Activated CD4-positive, alpha-beta memory T cell treated with anti-CD3 and anti-CD28 coated beads for 36 hours (primary cell): ENCODE measurements at regions not wholly inside any gene's neighbourhood (a gene's known extent, or its start where the extent isn't known, plus 50 kb on each side); places are given as distances from the start of the nearest gene placed in this dataset.
"Not testable (repeated sequence)": the region's sequence is repeated elsewhere in the genome, so short reads cannot be mapped to it uniquely, and the experiment has no call there.

ENCODE experiments used
- CTCF ChIA-PET: fragments of 350-600 bp; sonication (Branson Sonifier 250); formaldehyde crosslinking; loops from one replicate; lab custom pipeline; 2021; ENCODE audit warnings: antibody characterized with exemption, inconsistent platforms; lab: Charles Lee
- POLR2A ChIA-PET: fragments of 350-600 bp; sonication (Branson Sonifier 250); formaldehyde crosslinking; loops from one replicate; lab custom pipeline; 2021; ENCODE audit warnings: antibody characterized with exemption; lab: Charles Lee
- DNase-seq: peaks from one replicate; pipeline ENCODE4 v3.0.0-alpha.2; 2020
- H3K27ac Mint-ChIP-seq: one replicate; pipeline ENCODE4 v1.8.0; 2021; ENCODE audit warnings: mixed read lengths
- H3K27me3 Mint-ChIP-seq: one replicate; pipeline ENCODE4 v1.8.0; 2021; ENCODE audit warnings: mixed read lengths
- H3K36me3 Mint-ChIP-seq: one replicate; pipeline ENCODE4 v1.8.0; 2021; ENCODE audit warnings: mixed read lengths
- H3K4me1 Mint-ChIP-seq: one replicate; pipeline ENCODE4 v1.8.0; 2021; ENCODE audit warnings: low read depth, mixed read lengths
- H3K4me3 Mint-ChIP-seq: one replicate; pipeline ENCODE4 v1.8.0; 2021; ENCODE audit warnings: mild to moderate bottlenecking, mixed read lengths
- H3K9me3 Mint-ChIP-seq: one replicate; pipeline ENCODE4 v1.8.0; 2021; ENCODE audit warnings: mixed read lengths
- intact Hi-C: fragments of 100-400 bp; cut with micrococcal nuclease; formaldehyde crosslinking; loops from one replicate; pipeline ENCODE4 v1.15.1; 2023

GRCh38 chr3:68676136-68676535 lies 256.2 kb downstream of the TAFA4 start:
- no peaks in the 10 kb centered on the region for H3K36me3 Mint-ChIP-seq
- ChIA-PET POLR2A (no interaction called here), CTCF (no interaction called here)
- no peak for DNase-seq
- H3K27ac Mint-ChIP-seq, result no peak overlapping the region
- no peaks in the 10 kb centered on the region for H3K9me3 Mint-ChIP-seq
- H3K4me3 Mint-ChIP-seq, result no peak overlapping the region
- no peaks in the 10 kb centered on the region for H3K27me3 Mint-ChIP-seq
- intact Hi-C loops, result no loop called here
- H3K4me1 Mint-ChIP-seq, result no peaks in the 10 kb centered on the region

- Mint-ChIP-seq H3K9me3 (no peaks in the 10 kb centered on the region), H3K4me3 (no peak overlapping the region), H3K36me3 (no peaks in the 10 kb centered on the region), H3K4me1 (no peaks in the 10 kb centered on the region), H3K27ac (no peak overlapping the region), H3K27me3 (no peaks in the 10 kb centered on the region)
- ChIA-PET CTCF (no interaction called here), POLR2A (no interaction called here)
- DNase-seq, result no peak
- intact Hi-C loops, result no loop called here
Measured at GRCh38 chr3:68667346-68667745, 265.0 kb downstream of the TAFA4 start.

- POLR2A ChIA-PET, result no interaction called here
- no peak overlapping the region for H3K27ac Mint-ChIP-seq
- H3K27me3 Mint-ChIP-seq, result no peaks in the 10 kb centered on the region
- no peak overlapping the region for H3K4me3 Mint-ChIP-seq
- intact Hi-C loops, result no loop called here
- no peaks in the 10 kb centered on the region for H3K36me3 Mint-ChIP-seq
- no peaks in the 10 kb centered on the region for H3K4me1 Mint-ChIP-seq
- no peaks in the 10 kb centered on the region for H3K9me3 Mint-ChIP-seq
- no peak for DNase-seq
- CTCF ChIA-PET, result no interaction called here
Measured at GRCh38 chr3:68666429-68667136, 265.8 kb downstream of the TAFA4 start.

GRCh38 chr3:68664276-68664675 lies 268.1 kb downstream of the TAFA4 start:
- Mint-ChIP-seq H3K9me3 (no peaks in the 10 kb centered on the region), H3K36me3 (no peaks in the 10 kb centered on the region), H3K27me3 (no peaks in the 10 kb centered on the region), H3K4me1 (no peaks in the 10 kb centered on the region), H3K4me3 (no peak overlapping the region), H3K27ac (no peak overlapping the region)
- ChIA-PET CTCF (no interaction called here), POLR2A (no interaction called here)
- intact Hi-C loops, result no loop called here
- DNase-seq, result no peak

- no peaks in the 10 kb centered on the region for H3K27me3 Mint-ChIP-seq
- H3K4me1 Mint-ChIP-seq, result no peaks in the 10 kb centered on the region
- no peak for DNase-seq
- no peak overlapping the region for H3K27ac Mint-ChIP-seq
- ChIA-PET POLR2A (no interaction called here), CTCF (no interaction called here)
- no peak overlapping the region for H3K4me3 Mint-ChIP-seq
- H3K36me3 Mint-ChIP-seq, result no peaks in the 10 kb centered on the region
- no peaks in the 10 kb centered on the region for H3K9me3 Mint-ChIP-seq
- intact Hi-C loops, result no loop called here
Measured at GRCh38 chr3:68662176-68662575, 270.2 kb downstream of the TAFA4 start.

GRCh38 chr3:68650657-68651056 lies 281.7 kb downstream of the TAFA4 start:
- H3K4me1 Mint-ChIP-seq, H3K36me3 Mint-ChIP-seq, H3K4me3 Mint-ChIP-seq, H3K9me3 Mint-ChIP-seq, H3K27me3 Mint-ChIP-seq, POLR2A ChIA-PET, CTCF ChIA-PET, intact Hi-C loops, H3K27ac Mint-ChIP-seq, DNase-seq: not testable (repeated sequence)

- intact Hi-C loops, result no loop called here
- H3K27me3 Mint-ChIP-seq, result no peaks in the 10 kb centered on the region
- CTCF ChIA-PET, result no interaction called here
- POLR2A ChIA-PET, result no interaction called here
- H3K27ac Mint-ChIP-seq, result no peak overlapping the region
- no peak for DNase-seq
- H3K9me3 Mint-ChIP-seq, result no peaks in the 10 kb centered on the region
- no peaks in the 10 kb centered on the region for H3K36me3 Mint-ChIP-seq
- no peaks in the 10 kb centered on the region for H3K4me1 Mint-ChIP-seq
- no peak overlapping the region for H3K4me3 Mint-ChIP-seq
Measured at GRCh38 chr3:68648494-68648893, 283.9 kb downstream of the TAFA4 start.

GRCh38 chr3:68631850-68632545 lies 300.3 kb downstream of the TAFA4 start:
- Mint-ChIP-seq H3K9me3 (no peaks in the 10 kb centered on the region), H3K4me3 (no peak overlapping the region), H3K27me3 (peaks cover 4% of the 10 kb centered on the region), H3K4me1 (no peaks in the 10 kb centered on the region), H3K27ac (no peak overlapping the region), H3K36me3 (no peaks in the 10 kb centered on the region)
- CTCF ChIA-PET, result no interaction called here
- POLR2A ChIA-PET, result no interaction called here
- intact Hi-C loops, result no loop called here
- no peak for DNase-seq

GRCh38 chr3:68620211-68620610 lies 312.1 kb downstream of the TAFA4 start:
- no peaks in the 10 kb centered on the region for H3K27me3 Mint-ChIP-seq
- H3K9me3 Mint-ChIP-seq, result peaks cover 5% of the 10 kb centered on the region
- no peak for DNase-seq
- no peak overlapping the region for H3K27ac Mint-ChIP-seq
- no peaks in the 10 kb centered on the region for H3K36me3 Mint-ChIP-seq
- CTCF ChIA-PET, result no interaction called here
- H3K4me3 Mint-ChIP-seq, result no peak overlapping the region
- intact Hi-C loops, result no loop called here
- POLR2A ChIA-PET, result no interaction called here
- no peaks in the 10 kb centered on the region for H3K4me1 Mint-ChIP-seq

GRCh38 chr3:68614087-68614486 lies 318.3 kb downstream of the TAFA4 start:
- Mint-ChIP-seq H3K4me3 (no peak overlapping the region), H3K27ac (no peak overlapping the region), H3K4me1 (no peaks in the 10 kb centered on the region), H3K9me3 (peaks cover 12% of the 10 kb centered on the region), H3K27me3 (no peaks in the 10 kb centered on the region), H3K36me3 (peaks cover 1% of the 10 kb centered on the region)
- no peak for DNase-seq
- ChIA-PET POLR2A (no interaction called here), CTCF (no interaction called here)
- intact Hi-C loops, result no loop called here

GRCh38 chr3:68571321-68571720 lies 361.0 kb downstream of the TAFA4 start:
- CTCF ChIA-PET, result no interaction called here
- intact Hi-C loops, result no loop called here
- no peaks in the 10 kb centered on the region for H3K36me3 Mint-ChIP-seq
- no peak overlapping the region for H3K27ac Mint-ChIP-seq
- POLR2A ChIA-PET, result no interaction called here
- H3K4me1 Mint-ChIP-seq, result no peaks in the 10 kb centered on the region
- peaks cover 6% of the 10 kb centered on the region for H3K27me3 Mint-ChIP-seq
- DNase-seq, result no peak
- peaks cover 9% of the 10 kb centered on the region for H3K9me3 Mint-ChIP-seq
- no peak overlapping the region for H3K4me3 Mint-ChIP-seq

GRCh38 chr3:68560728-68561127 lies 371.6 kb downstream of the TAFA4 start:
- H3K36me3 Mint-ChIP-seq, result no peaks in the 10 kb centered on the region
- ChIA-PET POLR2A (no interaction called here), CTCF (no interaction called here)
- no peak for DNase-seq
- H3K4me1 Mint-ChIP-seq, result no peaks in the 10 kb centered on the region
- peaks cover 2% of the 10 kb centered on the region for H3K9me3 Mint-ChIP-seq
- no peak overlapping the region for H3K27ac Mint-ChIP-seq
- intact Hi-C loops, result no loop called here
- H3K27me3 Mint-ChIP-seq, result no peaks in the 10 kb centered on the region
- H3K4me3 Mint-ChIP-seq, result no peak overlapping the region

GRCh38 chr3:68535782-68536181 lies 396.6 kb downstream of the TAFA4 start:
- Mint-ChIP-seq H3K36me3 (no peaks in the 10 kb centered on the region), H3K4me3 (no peak overlapping the region), H3K27ac (no peak overlapping the region), H3K9me3 (peaks cover 4% of the 10 kb centered on the region), H3K27me3 (no peaks in the 10 kb centered on the region), H3K4me1 (no peaks in the 10 kb centered on the region)
- ChIA-PET CTCF (no interaction called here), POLR2A (no interaction called here)
- no peak for DNase-seq
- intact Hi-C loops, result no loop called here
